Caco-2 (cell line): ENCODE measurements at regions not wholly inside any gene's neighbourhood (a gene's known extent, or its start where the extent isn't known, plus 50 kb on each side); places are given as distances from the start of the nearest gene placed in this dataset.

Experiments
- BruUV-seq: library from RNA; stranded (reverse); fragments of 400-500 nt; replicated peaks from 2 replicates; lab custom pipeline; 2021; lab: Mats Ljungman, UMichigan
- CTCF ChIA-PET: fragments of 300-600 bp; sonication (Branson Sonifier 250); formaldehyde crosslinking; loops from one replicate; lab custom pipeline; 2022; ENCODE audit warnings: antibody characterized with exemption; lab: Charles Lee
- POLR2A ChIA-PET: fragments of 300-600 bp; sonication (Branson Sonifier 250); formaldehyde crosslinking; loops from one replicate; lab custom pipeline; 2022; ENCODE audit warnings: antibody characterized with exemption; lab: Charles Lee
- DNase-seq, 2 experiments: peaks; one replicate each; pipeline versions ENCODE4 v3.0.0 to v3.0.0-alpha.2; 2020 to 2022
- H3K27me3 ChIP-seq: replicated peaks from 2 replicates; pipeline ENCODE4 v1.6.0; 2011; ENCODE audit warnings: low read length; ENCODE audit not compliant: control insufficient read depth, insufficient read depth
- H3K36me3 ChIP-seq: 2 replicates; pipeline ENCODE4 v1.5.1; 2011; ENCODE audit warnings: low read length; ENCODE audit not compliant: control insufficient read depth, insufficient read depth
- H3K4me1 ChIP-seq: fragments of 250-450 bp; sonication (Bioruptor Pico); 2 replicates; pipeline ENCODE4 v1.5.1; 2020; ENCODE audit warnings: mild to moderate bottlenecking
- H3K4me3 ChIP-seq: 2 replicates; pipeline ENCODE4 v1.5.1; 2011; ENCODE audit warnings: low read depth, mild to moderate bottlenecking, control low read depth, low read length
- H3K9me3 ChIP-seq: fragments of 250-450 bp; sonication (Bioruptor Pico); 2 replicates; pipeline ENCODE4 v1.5.1; 2020; ENCODE audit warnings: mild to moderate bottlenecking, moderate library complexity
- H3K27ac Mint-ChIP-seq: one replicate; pipeline ENCODE4 v1.8.0; 2022; ENCODE audit warnings: mixed read lengths; ENCODE audit not compliant: unreplicated experiment
- H3K27me3 Mint-ChIP-seq: one replicate; pipeline ENCODE4 v1.8.0; 2022; ENCODE audit warnings: mixed read lengths; ENCODE audit not compliant: insufficient read depth, unreplicated experiment
- H3K36me3 Mint-ChIP-seq: one replicate; pipeline ENCODE4 v1.8.0; 2022; ENCODE audit warnings: mild to moderate bottlenecking, mixed read lengths; ENCODE audit not compliant: insufficient read depth, unreplicated experiment
- H3K4me1 Mint-ChIP-seq: one replicate; pipeline ENCODE4 v1.8.0; 2022; ENCODE audit warnings: low read depth, mixed read lengths; ENCODE audit not compliant: unreplicated experiment
- H3K4me3 Mint-ChIP-seq: one replicate; pipeline ENCODE4 v1.8.0; 2022; ENCODE audit warnings: mild to moderate bottlenecking, moderate library complexity, mixed read lengths; ENCODE audit not compliant: unreplicated experiment
- H3K9me3 Mint-ChIP-seq: one replicate; pipeline ENCODE4 v1.8.0; 2022; ENCODE audit warnings: mixed read lengths; ENCODE audit not compliant: unreplicated experiment
- CTCF ChIP-seq, 2 experiments: fragments of 200-600 bp in 1 of 2; IDR thresholded peaks; 1 replicate in 1 of 2; 2 replicates in 1 of 2; pipeline versions ENCODE4 v1.5.1 to v1.8.0; 2011 to 2022; ENCODE audit warnings: antibody characterized with exemption in 1 of 2, control low read depth in 1 of 2, inconsistent platforms in 1 of 2, low read depth in 1 of 2, low read length in 1 of 2, mild to moderate bottlenecking in 1 of 2, moderate library complexity in 1 of 2; ENCODE audit not compliant: insufficient read depth in 1 of 2, severe bottlenecking in 1 of 2, unreplicated experiment in 1 of 2
- intact Hi-C: fragments of 100-400 bp; cut with micrococcal nuclease; formaldehyde crosslinking; loops from one replicate; pipeline ENCODE4 v1.10.0; 2022; ENCODE audit not compliant: unreplicated experiment

- intact Hi-C loops: no loop called here
- no peaks in the 10 kb centered on the region for H3K27me3 Mint-ChIP-seq
- POLR2A ChIA-PET: no interaction called here
- H3K9me3 ChIP-seq: no peaks in the 10 kb centered on the region
- no peaks in the 10 kb centered on the region for H3K36me3 Mint-ChIP-seq
- H3K27me3 ChIP-seq: no peaks in the 10 kb centered on the region
- no peaks in the 10 kb centered on the region for H3K4me1 Mint-ChIP-seq
- TF ChIP-seq CTCF (IDR thresholded peaks at IDR 0.05; ENCODE audit: insufficient read depth in 1 of 2, low read depth in 1 of 2, low read length in 1 of 2, severe bottlenecking in 1 of 2, unreplicated experiment in 1 of 2): no peak
- H3K4me1 ChIP-seq: no peaks in the 10 kb centered on the region
- H3K4me3 Mint-ChIP-seq: no peak overlapping the region
- H3K27ac Mint-ChIP-seq: no peak overlapping the region
- H3K36me3 ChIP-seq: no peaks in the 10 kb centered on the region
- BruUV-seq: no TSS peak
- peaks cover 6% of the 10 kb centered on the region for H3K9me3 Mint-ChIP-seq
- no peak overlapping the region for H3K4me3 ChIP-seq
- no peak for DNase-seq
- CTCF ChIA-PET: no interaction called here
These were observed 225.0 kb upstream of the PUDP start for GRCh38 chrX:7372825-7373525.

GRCh38 chrX:7362111-7362510 is 214.2 kb upstream of the PUDP start:
- H3K36me3 ChIP-seq: no peaks in the 10 kb centered on the region
- peaks cover 5% of the 10 kb centered on the region for H3K9me3 Mint-ChIP-seq
- intact Hi-C loops: no loop called here
- H3K27ac Mint-ChIP-seq: no peak overlapping the region
- H3K36me3 Mint-ChIP-seq: no peaks in the 10 kb centered on the region
- peak in 1 of 2 experiments; percentile 3 for TF ChIP-seq CTCF (IDR thresholded peaks at IDR 0.05; ENCODE audit: insufficient read depth in 1 of 2, low read depth in 1 of 2, low read length in 1 of 2, severe bottlenecking in 1 of 2, unreplicated experiment in 1 of 2)
- no peaks in the 10 kb centered on the region for H3K27me3 Mint-ChIP-seq
- H3K4me1 Mint-ChIP-seq: no peaks in the 10 kb centered on the region
- POLR2A ChIA-PET: no interaction called here
- DNase-seq: no peak
- CTCF ChIA-PET: no interaction called here
- H3K4me3 ChIP-seq: no peak overlapping the region
- no peaks in the 10 kb centered on the region for H3K27me3 ChIP-seq
- H3K4me3 Mint-ChIP-seq: no peak overlapping the region
- no TSS peak for BruUV-seq
- no peaks in the 10 kb centered on the region for H3K4me1 ChIP-seq
- H3K9me3 ChIP-seq: no peaks in the 10 kb centered on the region

GRCh38 chrX:7351926-7352325 is 204.0 kb upstream of the PUDP start:
- DNase-seq: no peak
- Mint-ChIP-seq H3K27ac (no peak overlapping the region), H3K36me3 (peaks cover 22% of the 10 kb centered on the region), H3K4me3 (no peak overlapping the region), H3K27me3 (no peaks in the 10 kb centered on the region), H3K4me1 (no peaks in the 10 kb centered on the region), H3K9me3 (no peaks in the 10 kb centered on the region)
- no peak for TF ChIP-seq CTCF (IDR thresholded peaks at IDR 0.05; ENCODE audit: insufficient read depth in 1 of 2, low read depth in 1 of 2, low read length in 1 of 2, severe bottlenecking in 1 of 2, unreplicated experiment in 1 of 2)
- CTCF ChIA-PET: no interaction called here
- no TSS peak for BruUV-seq
- H3K27me3 ChIP-seq: no peaks in the 10 kb centered on the region
- H3K4me3 ChIP-seq: no peak overlapping the region
- intact Hi-C loops: no loop called here
- H3K9me3 ChIP-seq: no peaks in the 10 kb centered on the region
- no peaks in the 10 kb centered on the region for H3K4me1 ChIP-seq
- POLR2A ChIA-PET: no interaction called here
- no peaks in the 10 kb centered on the region for H3K36me3 ChIP-seq
